Common myeloid progenitor, CD34-positive (primary cell): ENCODE measurements at regions not wholly inside any gene's neighbourhood (a gene's known extent, or its start where the extent isn't known, plus 50 kb on each side); places are given as distances from the start of the nearest gene placed in this dataset.
"Not testable (repeated sequence)": the region's sequence is repeated elsewhere in the genome, so short reads cannot be mapped to it uniquely, and the experiment has no call there.

Experiments used
- CTCF ChIA-PET: fragments of 350-600 bp; sonication (Branson Sonifier 250); formaldehyde crosslinking; loops from one replicate; lab custom pipeline; 2021; ENCODE audit warnings: antibody characterized with exemption; lab: Charles Lee
- POLR2A ChIA-PET: fragments of 350-600 bp; sonication (Branson Sonifier 250); formaldehyde crosslinking; loops from one replicate; lab custom pipeline; 2021; ENCODE audit warnings: antibody characterized with exemption; lab: Charles Lee
- DNase-seq, 3 donors: peaks; one replicate each; pipeline versions ENCODE4 v3.0.0 to v3.0.0-alpha.2; 2013
- H3K27ac ChIP-seq, 2 experiments: 1 replicate in 1 of 2; 2 replicates in 1 of 2; pipeline ENCODE4 v1.7.0; 2013; ENCODE audit warnings: inconsistent platforms in 2 of 2, low read length in 2 of 2, mild to moderate bottlenecking in 2 of 2, low read depth in 1 of 2, moderate library complexity in 1 of 2; ENCODE audit not compliant: severe bottlenecking in 2 of 2, insufficient read depth in 1 of 2, poor library complexity in 1 of 2
- H3K27me3 ChIP-seq, 5 experiments: replicated peaks in 2 of 5; 1 replicate in 3 of 5; 2 replicates in 2 of 5; pipeline versions ENCODE4 v1.6.1 to v1.7.0; 2013; ENCODE audit warnings: low read length in 4 of 5, mild to moderate bottlenecking in 2 of 5, moderate library complexity in 2 of 5, inconsistent platforms in 1 of 5; ENCODE audit not compliant: insufficient read depth in 5 of 5, control insufficient read depth in 4 of 5
- H3K36me3 ChIP-seq, 4 experiments: 1 replicate in 2 of 4; 2 replicates in 2 of 4; pipeline versions ENCODE4 v1.6.1 to v1.7.0; 2013; ENCODE audit warnings: low read length in 3 of 4, control low read depth in 1 of 4, mild to moderate bottlenecking in 1 of 4; ENCODE audit not compliant: control insufficient read depth in 4 of 4, insufficient read depth in 4 of 4
- H3K4me1 ChIP-seq, 4 experiments: 1 replicate in 3 of 4; 2 replicates in 1 of 4; pipeline versions ENCODE4 v1.6.1 to v1.7.1; 2013; ENCODE audit warnings: low read length in 3 of 4, mild to moderate bottlenecking in 3 of 4, control low read depth in 1 of 4, inconsistent platforms in 1 of 4, moderate library complexity in 1 of 4; ENCODE audit not compliant: control insufficient read depth in 4 of 4, insufficient read depth in 4 of 4; ENCODE audit errors: control extremely low read depth in 1 of 4
- H3K4me3 ChIP-seq, 7 experiments: 1 replicate in 4 of 7; 2 replicates in 3 of 7; pipeline versions ENCODE4 v1.5.1 to v1.7.0; 2013; ENCODE audit warnings: mild to moderate bottlenecking in 7 of 7, low read length in 6 of 7, moderate library complexity in 6 of 7, inconsistent platforms in 2 of 7, low read depth in 2 of 7, control low read depth in 1 of 7; ENCODE audit not compliant: insufficient read depth in 4 of 7, control insufficient read depth in 1 of 7; ENCODE audit errors: extremely low read depth in 1 of 7
- H3K9me3 ChIP-seq, 5 experiments: 1 replicate in 4 of 5; 2 replicates in 1 of 5; pipeline versions ENCODE4 v1.6.1 to v1.7.1; 2013; ENCODE audit warnings: low read length in 4 of 5, mild to moderate bottlenecking in 2 of 5, inconsistent platforms in 1 of 5, low read depth in 1 of 5, moderate library complexity in 1 of 5; ENCODE audit not compliant: control insufficient read depth in 4 of 5, insufficient read depth in 2 of 5; ENCODE audit errors: control extremely low read depth in 1 of 5
- WGBS: methylation state at CpG from one replicate; pipeline ENCODE4 v1.1.5; 2013; ENCODE audit not compliant: insufficient coverage; 5-methylcytosine and 5-hydroxymethylcytosine counted together

GRCh38 chr18:56282234-56283104 is 355.9 kb downstream of the TXNL1 start:
- ChIA-PET POLR2A (no interaction called here), CTCF (no interaction called here)
- Histone ChIP-seq H3K4me1 (no peaks in the 10 kb centered on the region), H3K36me3 (no peaks in the 10 kb centered on the region), H3K4me3 (no peak overlapping the region), H3K27ac (no peak overlapping the region), H3K9me3 (peaks cover 0 to 6% (median 4%) of the 10 kb centered on the region in 5 experiments), H3K27me3 (no peaks in the 10 kb centered on the region)
- WGBS = 100% methylated on average over 7 of the region's 8 CpGs
- DNase-seq = no peak

GRCh38 chr18:56279816-56280215 is 358.6 kb downstream of the TXNL1 start:
- H3K4me3 ChIP-seq, H3K27ac ChIP-seq, DNase-seq, H3K27me3 ChIP-seq, CTCF ChIA-PET, POLR2A ChIA-PET, H3K9me3 ChIP-seq, H3K4me1 ChIP-seq, H3K36me3 ChIP-seq: not testable (repeated sequence)
- 13% methylated on average over 1 of the region's 3 CpGs for WGBS

GRCh38 chr18:56278421-56279003 is 359.9 kb downstream of the TXNL1 start:
- CTCF ChIA-PET = no interaction called here
- DNase-seq = no peak
- WGBS = 100% methylated on average over 3 of the region's 6 CpGs
- no peaks in the 10 kb centered on the region for H3K4me1 ChIP-seq
- H3K27me3 ChIP-seq = no peaks in the 10 kb centered on the region
- no peak overlapping the region for H3K4me3 ChIP-seq
- peaks cover 0 to 6% (median 4%) of the 10 kb centered on the region in 5 experiments for H3K9me3 ChIP-seq
- no peaks in the 10 kb centered on the region for H3K36me3 ChIP-seq
- H3K27ac ChIP-seq = no peak overlapping the region
- POLR2A ChIA-PET = no interaction called here

GRCh38 chr18:56276466-56276865 is 361.9 kb downstream of the TXNL1 start:
- no peak overlapping the region for H3K4me3 ChIP-seq
- CTCF ChIA-PET = interaction anchor here (1.1 kb wide), 1 partner anchor 52 kb away, joined by 3 read pairs; no protein-coding TSS in a partner anchor
- H3K27me3 ChIP-seq = no peaks in the 10 kb centered on the region
- POLR2A ChIA-PET = no interaction called here
- no peak overlapping the region for H3K27ac ChIP-seq
- DNase-seq = no peak
- peaks cover 0 to 6% (median 4%) of the 10 kb centered on the region in 5 experiments for H3K9me3 ChIP-seq
- WGBS = no CpG with 5 or more reads among the region's 3 CpGs
- H3K4me1 ChIP-seq = no peaks in the 10 kb centered on the region
- no peaks in the 10 kb centered on the region for H3K36me3 ChIP-seq

- H3K4me3 ChIP-seq = no peak overlapping the region
- H3K27ac ChIP-seq = no peak overlapping the region
- ChIA-PET POLR2A (no interaction called here), CTCF (no interaction called here)
- no peaks in the 10 kb centered on the region for H3K4me1 ChIP-seq
- no peaks in the 10 kb centered on the region for H3K27me3 ChIP-seq
- no peak for DNase-seq
- H3K9me3 ChIP-seq = no peaks in the 10 kb centered on the region
- WGBS = 100% methylated on average over 1 of the region's 1 CpG
- no peaks in the 10 kb centered on the region for H3K36me3 ChIP-seq
Measured at GRCh38 chr18:56273541-56274219, 364.7 kb downstream of the TXNL1 start.

GRCh38 chr18:56270671-56271250 is 367.6 kb downstream of the TXNL1 start:
- ChIA-PET CTCF (no interaction called here), POLR2A (no interaction called here)
- DNase-seq = no peak
- no peaks in the 10 kb centered on the region for H3K36me3 ChIP-seq
- H3K4me1 ChIP-seq = no peaks in the 10 kb centered on the region
- WGBS = no CpG with 5 or more reads among the region's 1 CpG
- no peaks in the 10 kb centered on the region for H3K27me3 ChIP-seq
- no peaks in the 10 kb centered on the region for H3K9me3 ChIP-seq
- H3K4me3 ChIP-seq = no peak overlapping the region
- no peak overlapping the region for H3K27ac ChIP-seq
